HCT116 (cell line): ENCODE measurements at regions not wholly inside any gene's neighbourhood (a gene's known extent, or its start where the extent isn't known, plus 50 kb on each side); places are given as distances from the start of the nearest gene placed in this dataset.

Experiments
- CBX3 ChIP-seq: IDR thresholded peaks from 2 replicates; pipeline ENCODE4 v1.6.1; 2012; ENCODE audit warnings: low read depth
- POLR2A ChIP-seq: IDR thresholded peaks from 2 replicates; pipeline ENCODE4 v1.7.0; 2011; ENCODE audit warnings: borderline replicate concordance; ENCODE audit not compliant: insufficient read depth, insufficient read length; ENCODE audit errors: extremely low read depth
- TF ChIP-seq, protein P1 (sequence below), 3 experiments: fragments of 200-600 bp in 1 of 3; sonication (generic) in 1 of 3; IDR thresholded peaks in 2 of 3; conservative IDR thresholded peaks in 1 of 3; 2 replicates each; pipeline ENCODE4 v1.5.1; 2012 to 2017; ENCODE audit warnings: low read depth in 2 of 3, low read length in 2 of 3, antibody characterized with exemption in 1 of 3, borderline replicate concordance in 1 of 3, control low read depth in 1 of 3, mild to moderate bottlenecking in 1 of 3, mixed read lengths in 1 of 3, mixed run types in 1 of 3, moderate library complexity in 1 of 3; ENCODE audit not compliant: insufficient read depth in 1 of 3

- TF ChIP-seq POLR2A (no peak), CBX3 (no peak)
- TF ChIP-seq, protein P1, sequence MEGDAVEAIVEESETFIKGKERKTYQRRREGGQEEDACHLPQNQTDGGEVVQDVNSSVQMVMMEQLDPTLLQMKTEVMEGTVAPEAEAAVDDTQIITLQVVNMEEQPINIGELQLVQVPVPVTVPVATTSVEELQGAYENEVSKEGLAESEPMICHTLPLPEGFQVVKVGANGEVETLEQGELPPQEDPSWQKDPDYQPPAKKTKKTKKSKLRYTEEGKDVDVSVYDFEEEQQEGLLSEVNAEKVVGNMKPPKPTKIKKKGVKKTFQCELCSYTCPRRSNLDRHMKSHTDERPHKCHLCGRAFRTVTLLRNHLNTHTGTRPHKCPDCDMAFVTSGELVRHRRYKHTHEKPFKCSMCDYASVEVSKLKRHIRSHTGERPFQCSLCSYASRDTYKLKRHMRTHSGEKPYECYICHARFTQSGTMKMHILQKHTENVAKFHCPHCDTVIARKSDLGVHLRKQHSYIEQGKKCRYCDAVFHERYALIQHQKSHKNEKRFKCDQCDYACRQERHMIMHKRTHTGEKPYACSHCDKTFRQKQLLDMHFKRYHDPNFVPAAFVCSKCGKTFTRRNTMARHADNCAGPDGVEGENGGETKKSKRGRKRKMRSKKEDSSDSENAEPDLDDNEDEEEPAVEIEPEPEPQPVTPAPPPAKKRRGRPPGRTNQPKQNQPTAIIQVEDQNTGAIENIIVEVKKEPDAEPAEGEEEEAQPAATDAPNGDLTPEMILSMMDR (IDR thresholded peaks at IDR 0.05 in 2 of 3, conservative IDR thresholded peaks at IDR 0.05 in 1 of 3; ENCODE audit: borderline replicate concordance in 1 of 3, insufficient read depth in 1 of 3, low read depth in 2 of 3, low read length in 2 of 3) = no peak; a peak in 1 of 6 replicates
Measured at GRCh38 chr7:51455086-51455485, 138.5 kb upstream of the COBL start.
